ENCODE measurements at regions not wholly inside any gene's neighbourhood (a gene's known extent, or its start where the extent isn't known, plus 50 kb on each side); places are given as distances from the start of the nearest gene placed in this dataset.

DNA sequence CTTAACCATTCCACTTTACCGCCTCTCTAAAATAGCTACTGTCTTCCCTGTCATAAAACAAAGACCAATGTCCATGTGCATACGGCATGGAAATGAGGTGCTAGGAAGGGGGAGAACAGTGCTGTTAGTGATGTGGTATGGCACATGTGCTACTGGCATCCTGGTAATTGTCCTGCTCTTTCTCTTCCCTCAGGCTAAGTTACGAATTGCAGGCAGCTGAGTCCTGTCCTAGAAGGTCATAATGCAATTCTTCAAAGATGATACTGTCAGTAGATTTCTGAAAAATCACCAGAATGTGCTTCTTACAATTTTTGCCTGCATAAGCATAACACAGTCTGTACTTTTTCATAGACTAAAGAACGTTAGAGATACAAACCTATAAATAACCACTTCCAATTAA is 216.8 kb downstream of the RSL24D1 start:
- TF ChIP-seq CTCF (IDR thresholded peaks at IDR 0.05) (no peak), POLR2AphosphoS5 (IDR thresholded peaks at IDR 0.05) (no peak)

Measured in gastroesophageal sphincter (tissue), 3 donors.